HG02870 (cell line): ENCODE measurements at regions not wholly inside any gene's neighbourhood (a gene's known extent, or its start where the extent isn't known, plus 50 kb on each side); places are given as distances from the start of the nearest gene placed in this dataset.

Experiments used
- ATAC-seq: cut with Tn5 transposase; IDR thresholded peaks from one replicate; pipeline ENCODE4 v1.9.1; 2021; ENCODE audit warnings: mild to moderate bottlenecking, moderate library complexity; ENCODE audit not compliant: unreplicated experiment

DNA sequence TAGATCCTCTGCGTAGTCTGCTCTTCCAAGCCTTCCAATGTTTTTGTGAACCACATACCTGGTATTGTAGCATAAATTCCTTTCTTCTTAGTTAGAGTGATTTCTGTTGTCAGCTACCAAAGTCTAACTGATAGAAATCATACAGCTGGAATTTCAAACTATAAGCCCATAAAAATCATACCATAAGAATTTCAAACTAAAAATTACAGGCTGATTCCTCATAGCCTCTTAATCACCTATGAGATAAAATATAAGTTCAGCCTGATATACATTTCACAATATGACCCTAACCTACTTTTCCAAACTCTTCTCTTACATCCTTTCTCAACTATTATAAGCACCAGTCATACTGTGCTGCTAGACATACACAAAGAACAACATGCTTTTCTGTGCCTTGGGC is 64.8 kb downstream of the PTHLH start:
- ATAC-seq = no peak

DNA sequence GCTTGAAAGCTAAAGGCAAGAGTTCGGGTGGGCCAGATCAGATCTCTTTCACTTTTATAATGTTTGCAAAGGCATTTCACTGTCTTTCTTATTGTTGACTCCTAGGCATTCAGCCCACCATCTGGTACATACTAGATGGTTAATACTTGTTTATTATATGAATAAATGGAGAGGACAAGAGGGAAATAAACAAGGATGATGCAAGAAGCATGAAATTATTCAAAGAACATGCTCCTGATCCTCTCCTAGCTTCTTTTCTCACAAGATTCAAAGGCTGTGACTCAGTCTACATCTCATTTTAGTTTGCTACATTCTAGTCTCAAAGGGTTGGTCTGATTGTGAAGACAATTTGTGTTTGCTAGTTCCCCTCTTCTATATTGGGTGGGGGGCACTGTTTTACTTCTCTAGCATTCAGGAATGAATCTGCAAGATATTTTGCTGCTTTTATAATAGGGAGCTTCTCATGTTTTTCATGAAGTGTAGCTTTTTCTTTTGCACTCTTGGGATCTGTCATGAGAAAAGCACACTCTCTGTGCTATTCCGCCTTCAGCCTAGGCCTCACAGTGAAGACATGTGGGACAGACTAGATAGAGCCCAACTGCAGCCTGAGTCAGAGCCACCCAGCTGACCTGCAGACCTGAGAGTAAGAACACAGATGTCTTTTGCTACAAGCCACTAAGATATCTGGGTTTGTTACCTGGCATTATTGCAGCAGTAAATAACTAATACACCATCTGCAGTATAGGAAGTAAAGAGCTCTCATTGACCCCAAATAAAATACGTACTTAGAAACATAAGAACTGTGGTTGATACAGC is 65.7 kb downstream of the PTHLH start:
- no peak for ATAC-seq

GRCh38 chr12:27906127-27906500 is 66.4 kb downstream of the PTHLH start:
- no peak for ATAC-seq

DNA sequence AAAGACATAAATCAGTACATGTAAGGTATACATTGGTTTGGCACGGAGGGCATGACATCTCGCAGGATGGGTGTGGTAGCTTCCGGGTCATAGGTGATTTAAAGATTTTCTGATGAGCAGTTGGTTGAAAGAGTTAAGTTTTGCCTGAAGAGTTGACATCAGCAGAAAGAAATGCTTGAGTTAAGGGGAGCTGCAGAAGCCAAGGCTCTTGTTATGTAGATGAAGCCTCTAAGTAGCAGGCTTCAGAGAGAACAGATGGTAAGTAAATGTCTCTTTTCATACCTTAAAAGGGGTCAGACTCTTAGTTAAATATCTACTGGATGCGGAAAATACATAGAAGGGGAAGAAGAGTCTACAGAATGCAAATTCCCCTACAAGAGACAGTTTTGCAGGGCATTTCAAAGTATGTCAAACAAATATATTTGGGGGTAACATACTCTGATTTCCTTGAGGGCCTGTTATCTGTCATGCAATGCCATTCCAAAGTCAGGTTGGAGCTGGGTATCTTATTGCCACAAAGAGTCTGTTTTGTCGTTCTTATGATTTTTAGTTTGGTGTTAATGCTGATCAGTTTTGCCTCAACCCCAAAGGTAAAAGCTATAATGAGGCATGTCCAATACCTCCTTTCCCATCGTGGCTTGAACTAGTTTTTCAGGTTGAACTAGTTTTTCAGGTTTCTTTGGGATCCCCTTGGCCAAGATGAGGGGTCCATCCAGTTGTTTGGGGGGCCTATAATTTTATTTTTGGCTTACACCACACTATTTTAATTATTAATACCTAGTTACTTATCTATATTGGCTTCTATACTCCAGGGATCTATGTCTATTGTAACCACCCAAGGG is 67.0 kb downstream of the PTHLH start:
- ATAC-seq = no peak

DNA sequence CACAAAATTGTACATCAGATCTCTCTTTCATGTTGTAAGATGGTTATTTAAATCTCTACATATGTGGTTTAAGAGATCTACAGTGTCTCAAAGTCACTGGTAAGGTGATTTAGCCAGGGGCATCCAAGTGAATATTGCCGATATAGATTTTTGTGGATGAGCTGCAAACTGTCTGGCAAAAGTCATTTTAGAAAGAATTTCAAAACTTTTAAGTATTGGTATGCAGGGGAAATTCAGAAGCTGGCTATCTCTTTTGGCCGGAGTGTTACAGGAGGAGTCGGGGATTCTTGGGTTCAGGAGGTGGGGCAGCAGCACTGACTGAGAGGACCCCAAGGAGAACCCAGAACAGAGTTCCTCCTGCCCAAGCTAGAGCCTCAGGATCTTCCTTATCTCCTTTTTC is 69.9 kb downstream of the PTHLH start:
- no peak for ATAC-seq

GRCh38 chr12:27901959-27902358 is 70.6 kb downstream of the PTHLH start:
- ATAC-seq = no peak

DNA sequence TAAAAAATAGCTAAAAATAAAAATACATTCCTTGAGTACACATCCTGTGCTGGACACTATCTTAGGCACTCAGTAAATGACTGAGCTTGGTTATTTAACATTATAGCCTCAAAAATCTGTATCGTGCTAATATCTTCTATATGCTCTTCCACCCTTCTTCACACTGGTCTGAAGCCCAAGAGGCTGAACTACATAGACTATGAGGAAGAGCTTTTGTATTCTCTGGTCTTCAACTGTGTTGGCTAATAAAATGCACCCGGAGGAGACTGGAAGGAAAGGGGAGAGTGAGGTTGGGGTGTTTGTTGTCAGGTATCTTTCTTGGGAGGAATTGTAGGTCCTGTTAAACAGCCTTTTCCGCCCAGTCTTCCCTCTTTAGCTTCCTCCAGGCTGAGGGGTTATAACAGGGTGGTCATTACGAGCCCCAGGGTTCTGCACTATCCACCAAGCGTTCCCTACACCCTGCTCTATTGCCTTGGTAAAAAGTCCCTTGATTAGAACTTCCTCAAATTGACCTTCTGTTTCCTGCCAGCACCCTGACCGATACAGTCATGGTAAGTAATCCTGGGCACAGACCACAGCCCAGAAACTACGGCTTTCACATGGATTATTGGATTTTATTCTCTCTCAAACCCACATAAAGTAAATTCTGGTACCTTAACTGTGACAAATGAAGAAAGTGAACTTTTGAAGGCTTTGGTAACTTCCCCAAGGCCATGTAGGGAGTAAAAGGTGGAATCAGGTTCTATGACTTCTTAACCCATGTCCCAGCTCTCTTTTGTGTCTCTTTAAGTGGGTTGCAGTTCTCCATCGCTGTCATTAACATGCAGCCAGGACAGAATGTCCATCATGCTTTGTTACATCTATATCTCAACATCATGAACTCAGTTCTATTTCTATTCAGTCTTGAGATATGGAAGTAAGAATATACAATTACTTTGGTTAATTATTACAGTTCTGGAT is 71.3 kb downstream of the PTHLH start:
- ATAC-seq = no peak

GRCh38 chr12:27899151-27899661 is 73.3 kb downstream of the PTHLH start:
- ATAC-seq = no peak

DNA sequence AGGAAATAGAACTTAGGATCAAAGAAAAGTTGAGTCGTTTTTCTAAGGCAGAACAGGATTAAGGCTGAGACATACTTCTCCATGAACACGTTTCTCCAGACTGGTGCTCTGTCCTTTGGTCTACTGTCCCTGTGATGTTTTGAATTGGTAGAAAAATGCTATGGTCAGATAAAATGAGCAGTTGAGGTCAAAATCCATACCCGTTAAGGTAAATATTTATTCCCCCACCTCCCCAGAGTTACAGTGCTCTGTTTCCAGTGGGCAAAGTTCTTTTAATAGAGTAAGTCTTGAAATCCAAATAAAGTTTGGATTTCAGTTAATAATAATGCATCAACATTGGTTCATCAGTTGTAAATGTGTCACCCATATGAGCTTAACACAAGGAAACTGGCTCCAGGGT is 74.5 kb downstream of the PTHLH start:
- ATAC-seq = no peak

GRCh38 chr12:27896419-27896990 is 76.0 kb downstream of the PTHLH start:
- no peak for ATAC-seq

GRCh38 chr12:27894309-27894708 is 78.2 kb downstream of the PTHLH start:
- ATAC-seq = no peak

DNA sequence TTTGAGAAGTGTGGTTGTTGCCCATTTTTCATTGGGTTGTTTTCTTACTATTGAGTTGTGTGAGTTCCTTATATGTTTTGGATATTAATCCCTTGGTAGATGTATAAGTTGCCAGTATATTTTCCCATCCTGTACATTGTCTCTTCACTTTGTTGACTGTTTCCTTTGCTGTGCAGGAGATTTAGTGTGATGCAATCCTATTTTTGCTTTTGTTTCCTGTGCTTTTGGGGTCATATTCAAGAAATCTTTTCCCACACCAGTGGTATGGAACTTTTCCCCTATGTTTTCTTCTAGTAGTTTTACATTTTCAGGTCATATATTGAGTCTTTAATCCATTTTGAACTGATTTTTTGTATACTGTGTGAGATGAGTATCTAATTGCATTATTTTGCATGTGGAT is 92.8 kb downstream of the PTHLH start:
- ATAC-seq = no peak

GRCh38 chr12:27875677-27876076 is 95.6 kb upstream of the MANSC4 start:
- no peak for ATAC-seq

DNA sequence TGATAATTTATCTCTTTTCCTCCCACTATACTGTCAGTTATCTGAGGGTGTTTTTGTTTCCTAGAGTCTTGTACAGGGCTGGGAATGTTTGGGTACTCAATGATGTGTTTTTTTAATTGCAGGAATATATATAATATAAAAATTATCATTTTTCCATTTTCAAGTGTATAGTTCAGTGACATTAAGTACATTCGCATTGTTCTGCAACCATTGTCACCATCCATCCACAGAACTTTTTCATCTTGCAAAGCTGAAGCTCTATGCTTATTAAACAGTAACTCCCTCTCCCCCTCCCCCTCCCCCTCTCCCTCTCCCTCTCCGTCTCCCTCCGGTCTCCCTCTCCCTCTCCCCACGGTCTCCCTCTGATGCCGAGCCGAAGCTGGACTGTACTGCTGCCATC is 93.0 kb upstream of the MANSC4 start:
- no peak for ATAC-seq

GRCh38 chr12:27871946-27872345 is 91.9 kb upstream of the MANSC4 start:
- no peak for ATAC-seq

DNA sequence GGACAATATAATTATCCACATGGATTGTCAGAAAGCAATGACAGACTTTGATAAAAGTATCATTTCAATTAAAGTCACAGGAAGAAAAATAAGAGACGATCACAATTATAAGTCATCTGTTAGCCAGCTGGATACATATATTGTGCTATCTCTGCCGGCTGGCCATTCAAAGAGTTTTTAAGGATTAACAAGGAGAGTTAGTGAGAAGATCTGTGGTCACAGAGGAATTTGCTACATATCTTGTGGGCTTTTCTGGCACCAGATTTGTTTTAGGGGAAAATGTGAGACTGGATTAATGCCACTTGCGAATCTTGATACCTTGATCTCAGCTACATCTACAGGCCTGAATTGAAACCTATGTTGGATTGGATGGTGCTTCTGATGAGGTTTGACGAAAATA is 90.9 kb upstream of the MANSC4 start:
- no peak for ATAC-seq

DNA sequence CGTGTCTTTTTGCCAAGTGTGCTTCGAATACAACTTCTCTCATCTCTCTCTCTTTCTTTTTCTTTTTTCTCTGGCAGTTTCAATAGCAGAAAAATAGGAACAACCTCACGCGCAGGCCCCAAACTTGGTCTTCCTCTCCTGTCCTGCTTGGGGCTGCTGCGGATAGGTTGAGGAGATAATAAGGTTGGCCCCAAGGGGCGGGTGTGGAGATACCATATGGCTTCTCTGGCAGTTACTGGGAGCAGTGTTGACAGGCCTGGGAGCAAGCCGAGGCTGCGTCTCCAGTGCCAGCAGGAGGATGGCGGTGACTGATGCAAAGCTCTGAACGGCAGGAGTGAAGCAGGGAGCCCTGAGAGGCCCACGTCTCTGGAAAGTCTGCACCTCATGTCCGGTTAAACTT is 89.5 kb upstream of the MANSC4 start:
- no peak for ATAC-seq

- no peak for ATAC-seq
Measured at GRCh38 chr12:27868139-27868538, 88.1 kb upstream of the MANSC4 start.

- no peak for ATAC-seq
Measured at GRCh38 chr12:27866373-27867101, 86.5 kb upstream of the MANSC4 start.

DNA sequence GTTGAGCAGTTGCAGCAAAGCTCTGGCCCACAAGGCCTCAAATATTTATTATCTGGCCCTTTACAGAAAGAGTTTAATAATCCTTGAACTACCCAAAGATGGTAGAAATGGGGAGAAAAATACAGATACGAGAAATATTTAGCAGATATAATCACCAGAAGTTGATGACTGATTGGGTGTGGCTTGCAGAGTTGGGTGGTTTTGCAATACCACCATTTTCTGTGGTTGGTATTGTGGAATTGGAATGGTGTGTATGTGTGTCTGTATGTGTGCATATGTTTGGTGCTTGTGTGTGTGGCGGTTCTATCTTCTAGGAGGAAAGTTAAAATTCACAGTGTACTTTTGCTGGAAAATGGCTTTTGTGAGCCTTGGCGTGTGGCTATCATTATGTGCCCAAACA is 85.4 kb upstream of the MANSC4 start:
- no peak for ATAC-seq
